ENCODE measurements at regions not wholly inside any gene's neighbourhood (a gene's known extent, or its start where the extent isn't known, plus 50 kb on each side); places are given as distances from the start of the nearest gene placed in this dataset.

DNA sequence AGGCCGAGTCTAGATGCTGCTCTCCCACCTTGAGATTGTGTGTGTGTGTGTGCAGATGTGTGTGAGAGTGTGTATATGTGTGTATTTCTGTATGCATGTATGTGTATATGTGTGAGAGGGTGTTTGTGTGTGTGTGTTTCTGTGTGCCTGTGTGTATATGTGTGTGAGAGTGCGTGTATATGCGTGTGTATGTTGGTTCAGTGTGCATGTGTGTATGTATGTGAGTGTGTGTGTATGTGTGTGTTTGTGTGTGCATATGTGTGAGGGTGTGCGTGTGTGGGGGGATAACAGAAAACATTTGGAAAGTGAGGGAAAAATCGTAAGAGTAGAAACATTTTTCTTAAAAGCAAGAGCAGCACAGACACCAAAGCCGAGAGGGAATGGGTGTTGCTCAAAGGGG is 309.1 kb downstream of the NDUFA10 start:
- POLR2A ChIA-PET = no interaction called here
- CTCF ChIA-PET = no interaction called here
- H3K4me3 ChIP-seq (ENCODE audit: low read depth, low read length) = no peak overlapping the region
- no peak for DNase-seq (ENCODE audit: low read depth, low spot score)
- TF ChIP-seq CTCF (IDR thresholded peaks at IDR 0.05; ENCODE audit: insufficient read depth, low read length, missing control alignments) = no peak

- ChIA-PET CTCF (no interaction called here), POLR2A (no interaction called here)
- no peak for TF ChIP-seq CTCF (IDR thresholded peaks at IDR 0.05; ENCODE audit: insufficient read depth, low read length, missing control alignments)
- H3K4me3 ChIP-seq (ENCODE audit: low read depth, low read length) = no peak overlapping the region
- no peak for DNase-seq (ENCODE audit: low read depth, low spot score)
Measured at GRCh38 chr2:239715606-239716005, 309.5 kb downstream of the NDUFA10 start.

DNA sequence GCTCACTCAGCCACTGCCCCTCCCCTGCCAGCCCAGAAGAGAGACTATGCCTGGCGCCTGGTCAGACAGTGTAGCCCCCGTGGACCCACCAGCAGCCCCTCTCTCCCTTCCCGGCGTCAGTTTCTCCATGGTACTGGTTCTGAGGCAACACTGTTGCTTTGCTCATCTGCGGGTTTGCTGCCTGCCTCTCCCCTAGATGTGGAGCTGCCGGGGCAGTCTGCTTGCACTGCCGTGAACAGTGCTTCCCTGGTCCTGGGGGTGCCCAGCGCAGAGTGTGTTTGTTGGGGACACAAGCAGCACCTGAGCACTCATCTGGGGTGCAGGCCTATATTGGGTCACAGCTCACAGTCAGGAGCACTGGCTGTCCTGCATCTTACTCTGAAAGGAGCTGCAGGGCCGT is 309.9 kb downstream of the NDUFA10 start:
- ChIA-PET CTCF (no interaction called here), POLR2A (no interaction called here)
- no peak for TF ChIP-seq CTCF (IDR thresholded peaks at IDR 0.05; ENCODE audit: insufficient read depth, low read length, missing control alignments)
- DNase-seq (ENCODE audit: low read depth, low spot score) = no peak
- no peak overlapping the region for H3K4me3 ChIP-seq (ENCODE audit: low read depth, low read length)

- POLR2A ChIA-PET = no interaction called here
- CTCF ChIA-PET = no interaction called here
- no peak for DNase-seq (ENCODE audit: low read depth, low spot score)
- H3K4me3 ChIP-seq (ENCODE audit: low read depth, low read length) = no peak overlapping the region
- TF ChIP-seq CTCF (IDR thresholded peaks at IDR 0.05; ENCODE audit: insufficient read depth, low read length, missing control alignments) = no peak
Measured at GRCh38 chr2:239714116-239714515, 311.0 kb downstream of the NDUFA10 start.

DNA sequence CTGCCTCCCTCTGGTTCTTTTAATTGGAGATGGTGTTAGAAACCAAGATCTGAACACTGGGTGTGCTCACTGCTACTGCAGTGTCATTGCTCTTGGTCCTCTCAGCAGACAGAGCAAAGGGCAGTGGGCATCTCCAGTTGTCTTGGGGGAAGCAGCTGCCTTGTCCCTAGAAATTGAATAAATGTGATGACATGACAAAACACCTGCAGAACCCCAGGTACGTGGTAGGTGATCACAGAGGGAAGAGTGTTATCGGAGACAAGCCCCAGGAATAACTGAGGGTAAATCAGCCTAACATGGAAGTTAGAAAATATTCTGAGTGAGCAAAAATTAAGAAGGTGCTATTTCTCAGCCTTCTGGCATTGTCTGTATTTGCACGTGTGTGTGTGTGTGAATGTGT is 311.9 kb upstream of the HDAC4 start:
- no peak for DNase-seq (ENCODE audit: low read depth, low spot score)
- ChIA-PET POLR2A (no interaction called here), CTCF (no interaction called here)
- no peak overlapping the region for H3K4me3 ChIP-seq (ENCODE audit: low read depth, low read length)
- TF ChIP-seq CTCF (IDR thresholded peaks at IDR 0.05; ENCODE audit: insufficient read depth, low read length, missing control alignments) = no peak

DNA sequence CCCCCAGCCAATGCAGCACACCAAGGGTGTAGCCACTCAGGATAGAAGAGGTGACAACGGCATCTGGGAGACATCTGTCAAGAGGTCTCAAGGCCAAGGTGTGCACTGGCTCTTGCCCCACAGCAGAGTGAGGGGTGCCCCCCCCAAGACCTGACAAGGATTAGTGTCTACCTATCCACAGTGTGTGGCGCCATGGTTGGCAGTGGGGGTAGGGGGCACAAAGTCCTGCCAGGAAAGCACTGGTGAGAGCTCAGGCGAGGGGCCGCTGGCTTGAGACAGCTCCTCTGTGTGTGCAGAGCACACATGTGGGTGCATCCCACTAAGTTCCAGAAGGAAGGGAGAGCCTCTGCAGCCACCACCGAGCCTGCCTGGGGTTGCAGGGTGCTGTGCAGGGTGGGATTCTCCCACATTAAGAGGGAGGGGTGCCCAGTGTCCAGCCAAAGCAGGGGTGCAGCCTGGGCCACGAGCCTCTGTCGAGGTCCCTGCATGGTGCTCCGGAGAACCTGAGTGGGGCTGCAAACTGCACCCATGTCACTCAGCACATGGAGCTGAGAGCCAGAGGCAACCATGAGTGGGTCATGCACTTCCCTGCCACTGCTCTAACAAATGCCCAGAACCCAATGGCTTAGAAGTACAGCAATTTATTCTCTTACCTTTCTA is 311.2 kb upstream of the HDAC4 start:
- no peak overlapping the region for H3K4me3 ChIP-seq (ENCODE audit: low read depth, low read length)
- no peak for DNase-seq (ENCODE audit: low read depth, low spot score)
- TF ChIP-seq CTCF (IDR thresholded peaks at IDR 0.05; ENCODE audit: insufficient read depth, low read length, missing control alignments) = no peak
- CTCF ChIA-PET = no interaction called here
- POLR2A ChIA-PET = no interaction called here
